Neural cell (in vitro differentiated cells): ENCODE measurements at regions not wholly inside any gene's neighbourhood (a gene's known extent, or its start where the extent isn't known, plus 50 kb on each side); places are given as distances from the start of the nearest gene placed in this dataset.

Source experiments
- H2AFZ ChIP-seq: fragments of 200-600, 300-800 bp; sonication (generic), shearing (Covaris generic); 2 replicates; pipeline ENCODE4 v1.6.0; 2014; ENCODE audit warnings: low read depth, mild to moderate bottlenecking, antibody characterized with exemption, low read length, moderate library complexity
- H3F3A ChIP-seq: fragments of 200-600 bp; shearing (Covaris generic); 2 replicates; pipeline ENCODE4 v1.6.1; 2016; ENCODE audit warnings: mild to moderate bottlenecking, moderate library complexity, mixed read lengths, antibody characterized with exemption, low read length; ENCODE audit not compliant: insufficient read depth, poor library complexity, severe bottlenecking
- H3K27ac ChIP-seq: fragments of 200-600, 300-800 bp; sonication (generic), shearing (Covaris generic); 2 replicates; pipeline ENCODE4 v1.5.1; 2014; ENCODE audit warnings: mild to moderate bottlenecking, low read length, moderate library complexity
- H3K27me3 ChIP-seq: fragments of 300-800, 200-600 bp; sonication (generic), shearing (Covaris generic); 2 replicates; pipeline ENCODE4 v1.6.0; 2014; ENCODE audit warnings: mild to moderate bottlenecking, low read depth, low read length, moderate library complexity; ENCODE audit not compliant: insufficient read depth
- H3K36me3 ChIP-seq: fragments of 300-800, 200-600 bp; sonication (generic), shearing (Covaris generic); 2 replicates; pipeline ENCODE4 v1.5.1; 2014; ENCODE audit warnings: mild to moderate bottlenecking, antibody characterized with exemption, low read length, moderate library complexity; ENCODE audit not compliant: insufficient read depth
- H3K4me2 ChIP-seq: fragments of 300-800, 200-600 bp; sonication (generic), shearing (Covaris generic); 2 replicates; pipeline ENCODE4 v1.6.0; 2014; ENCODE audit warnings: mild to moderate bottlenecking, low read length
- H3K4me3 ChIP-seq: fragments of 300-800, 200-600 bp; sonication (generic), shearing (Covaris generic); 2 replicates; pipeline ENCODE4 v1.5.1; 2014; ENCODE audit warnings: mild to moderate bottlenecking, low read length, moderate library complexity
- H3K79me2 ChIP-seq: fragments of 200-600 bp; shearing (Covaris generic); replicated peaks from 2 replicates; pipeline ENCODE4 v1.6.0; 2014; ENCODE audit warnings: mild to moderate bottlenecking, low read length, moderate library complexity; ENCODE audit not compliant: insufficient read depth
- H3K9ac ChIP-seq: fragments of 300-800, 200-600 bp; sonication (generic), shearing (Covaris generic); 2 replicates; pipeline ENCODE4 v1.6.1; 2016; ENCODE audit warnings: mild to moderate bottlenecking, low read length, mixed read lengths
- H3K9me2 ChIP-seq: fragments of 200-600 bp; shearing (Covaris generic); 2 replicates; pipeline ENCODE4 v1.6.1; 2016; ENCODE audit warnings: mild to moderate bottlenecking, low read length, mixed read lengths; ENCODE audit not compliant: insufficient read depth
- H3K9me3 ChIP-seq: fragments of 200-600, 300-800 bp; sonication (generic), shearing (Covaris generic); 2 replicates; pipeline ENCODE4 v1.6.1; 2016; ENCODE audit warnings: mild to moderate bottlenecking, mixed run types, low read length, moderate library complexity, mixed read lengths
- H4K20me1 ChIP-seq: fragments of 200-600 bp; shearing (Covaris generic); 2 replicates; pipeline ENCODE4 v1.6.1; 2016; ENCODE audit warnings: mild to moderate bottlenecking, mixed run types; ENCODE audit not compliant: insufficient read depth
- EP300 ChIP-seq: fragments of 450-650 bp; conservative IDR thresholded peaks from 2 replicates; pipeline ENCODE4 v1.6.1; 2014; ENCODE audit warnings: antibody characterized with exemption, mild to moderate bottlenecking, moderate library complexity; ENCODE audit not compliant: poor library complexity, severe bottlenecking
- EZH2 ChIP-seq: fragments of 200-600, 300-800 bp; shearing (Covaris generic), sonication (generic); IDR thresholded peaks from 2 replicates; pipeline ENCODE4 v1.6.1; 2014; ENCODE audit warnings: antibody characterized with exemption, low read length, borderline replicate concordance, mild to moderate bottlenecking; ENCODE audit not compliant: insufficient read depth, poor library complexity, severe bottlenecking
- MXI1 ChIP-seq: fragments of 450-650 bp; conservative IDR thresholded peaks from 2 replicates; pipeline ENCODE4 v1.6.1; 2014; ENCODE audit warnings: antibody characterized with exemption, mild to moderate bottlenecking; ENCODE audit not compliant: poor library complexity, severe bottlenecking
- POLR2AphosphoS5 ChIP-seq: IDR thresholded peaks from 2 replicates; pipeline ENCODE4 v1.6.1; 2012
- RAD21 ChIP-seq: fragments of 450-650 bp; conservative IDR thresholded peaks from 2 replicates; pipeline ENCODE4 v1.6.1; 2014; ENCODE audit warnings: antibody characterized with exemption, mild to moderate bottlenecking, moderate library complexity
- SMC3 ChIP-seq: fragments of 450-650 bp; conservative IDR thresholded peaks from 2 replicates; pipeline ENCODE4 v1.6.1; 2014; ENCODE audit warnings: antibody characterized with exemption, mild to moderate bottlenecking, moderate library complexity; ENCODE audit not compliant: poor library complexity
- TAF1 ChIP-seq: IDR thresholded peaks from 2 replicates; pipeline ENCODE4 v1.6.1; 2012; ENCODE audit warnings: low read depth
- TF ChIP-seq, protein P1 (sequence below): IDR thresholded peaks from 2 replicates; pipeline ENCODE4 v1.6.1; 2012; ENCODE audit warnings: borderline replicate concordance
- TF ChIP-seq, protein P2 (sequence below): fragments of 450-650 bp; IDR thresholded peaks from 2 replicates; pipeline ENCODE4 v1.5.1; 2014; ENCODE audit warnings: antibody characterized with exemption, mild to moderate bottlenecking, moderate library complexity; ENCODE audit not compliant: poor library complexity, severe bottlenecking

DNA sequence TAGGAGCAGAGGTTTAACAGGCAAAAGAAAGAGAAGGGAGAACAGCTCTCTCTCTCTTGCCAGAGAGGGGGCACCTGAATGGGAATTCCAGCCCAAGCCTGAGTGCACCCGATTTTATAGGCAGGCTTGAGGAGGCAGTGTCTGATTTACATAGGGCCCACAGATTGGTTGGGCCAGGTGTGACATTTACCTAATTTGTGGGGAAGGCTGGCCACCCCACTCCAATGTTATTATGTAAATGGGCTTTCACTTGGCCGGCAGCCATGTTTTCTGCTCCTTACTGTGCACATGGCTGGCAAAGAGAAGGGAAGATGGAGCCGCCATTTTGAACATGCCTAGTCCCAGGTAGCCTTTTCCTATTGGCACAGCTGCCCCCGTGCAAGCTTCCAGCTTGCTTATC lies 735.5 kb upstream of the AUTS2 start:
- H3F3A ChIP-seq = no peaks in the 10 kb centered on the region
- no peaks in the 10 kb centered on the region for H3K9me2 ChIP-seq
- no peaks in the 10 kb centered on the region for H3K36me3 ChIP-seq
- no peak overlapping the region for H3K27ac ChIP-seq
- no peak overlapping the region for H3K4me3 ChIP-seq
- H3K4me2 ChIP-seq = no peak overlapping the region
- TF ChIP-seq SMC3 = no peak
- no peak for TF ChIP-seq MXI1
- TF ChIP-seq, protein P1, sequence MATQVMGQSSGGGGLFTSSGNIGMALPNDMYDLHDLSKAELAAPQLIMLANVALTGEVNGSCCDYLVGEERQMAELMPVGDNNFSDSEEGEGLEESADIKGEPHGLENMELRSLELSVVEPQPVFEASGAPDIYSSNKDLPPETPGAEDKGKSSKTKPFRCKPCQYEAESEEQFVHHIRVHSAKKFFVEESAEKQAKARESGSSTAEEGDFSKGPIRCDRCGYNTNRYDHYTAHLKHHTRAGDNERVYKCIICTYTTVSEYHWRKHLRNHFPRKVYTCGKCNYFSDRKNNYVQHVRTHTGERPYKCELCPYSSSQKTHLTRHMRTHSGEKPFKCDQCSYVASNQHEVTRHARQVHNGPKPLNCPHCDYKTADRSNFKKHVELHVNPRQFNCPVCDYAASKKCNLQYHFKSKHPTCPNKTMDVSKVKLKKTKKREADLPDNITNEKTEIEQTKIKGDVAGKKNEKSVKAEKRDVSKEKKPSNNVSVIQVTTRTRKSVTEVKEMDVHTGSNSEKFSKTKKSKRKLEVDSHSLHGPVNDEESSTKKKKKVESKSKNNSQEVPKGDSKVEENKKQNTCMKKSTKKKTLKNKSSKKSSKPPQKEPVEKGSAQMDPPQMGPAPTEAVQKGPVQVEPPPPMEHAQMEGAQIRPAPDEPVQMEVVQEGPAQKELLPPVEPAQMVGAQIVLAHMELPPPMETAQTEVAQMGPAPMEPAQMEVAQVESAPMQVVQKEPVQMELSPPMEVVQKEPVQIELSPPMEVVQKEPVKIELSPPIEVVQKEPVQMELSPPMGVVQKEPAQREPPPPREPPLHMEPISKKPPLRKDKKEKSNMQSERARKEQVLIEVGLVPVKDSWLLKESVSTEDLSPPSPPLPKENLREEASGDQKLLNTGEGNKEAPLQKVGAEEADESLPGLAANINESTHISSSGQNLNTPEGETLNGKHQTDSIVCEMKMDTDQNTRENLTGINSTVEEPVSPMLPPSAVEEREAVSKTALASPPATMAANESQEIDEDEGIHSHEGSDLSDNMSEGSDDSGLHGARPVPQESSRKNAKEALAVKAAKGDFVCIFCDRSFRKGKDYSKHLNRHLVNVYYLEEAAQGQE = no peak
- TF ChIP-seq, protein P2, sequence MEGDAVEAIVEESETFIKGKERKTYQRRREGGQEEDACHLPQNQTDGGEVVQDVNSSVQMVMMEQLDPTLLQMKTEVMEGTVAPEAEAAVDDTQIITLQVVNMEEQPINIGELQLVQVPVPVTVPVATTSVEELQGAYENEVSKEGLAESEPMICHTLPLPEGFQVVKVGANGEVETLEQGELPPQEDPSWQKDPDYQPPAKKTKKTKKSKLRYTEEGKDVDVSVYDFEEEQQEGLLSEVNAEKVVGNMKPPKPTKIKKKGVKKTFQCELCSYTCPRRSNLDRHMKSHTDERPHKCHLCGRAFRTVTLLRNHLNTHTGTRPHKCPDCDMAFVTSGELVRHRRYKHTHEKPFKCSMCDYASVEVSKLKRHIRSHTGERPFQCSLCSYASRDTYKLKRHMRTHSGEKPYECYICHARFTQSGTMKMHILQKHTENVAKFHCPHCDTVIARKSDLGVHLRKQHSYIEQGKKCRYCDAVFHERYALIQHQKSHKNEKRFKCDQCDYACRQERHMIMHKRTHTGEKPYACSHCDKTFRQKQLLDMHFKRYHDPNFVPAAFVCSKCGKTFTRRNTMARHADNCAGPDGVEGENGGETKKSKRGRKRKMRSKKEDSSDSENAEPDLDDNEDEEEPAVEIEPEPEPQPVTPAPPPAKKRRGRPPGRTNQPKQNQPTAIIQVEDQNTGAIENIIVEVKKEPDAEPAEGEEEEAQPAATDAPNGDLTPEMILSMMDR = no peak
- TF ChIP-seq EP300 = no peak
- no peak for TF ChIP-seq POLR2AphosphoS5
- TF ChIP-seq RAD21 = no peak
- no peak for TF ChIP-seq EZH2
- TF ChIP-seq TAF1 = no peak
- no peak overlapping the region for H3K9ac ChIP-seq
- H4K20me1 ChIP-seq = no peaks in the 10 kb centered on the region
- H2AFZ ChIP-seq = no peak overlapping the region
- no peaks in the 10 kb centered on the region for H3K9me3 ChIP-seq
- no peaks in the 10 kb centered on the region for H3K79me2 ChIP-seq
- H3K27me3 ChIP-seq = no peaks in the 10 kb centered on the region

DNA sequence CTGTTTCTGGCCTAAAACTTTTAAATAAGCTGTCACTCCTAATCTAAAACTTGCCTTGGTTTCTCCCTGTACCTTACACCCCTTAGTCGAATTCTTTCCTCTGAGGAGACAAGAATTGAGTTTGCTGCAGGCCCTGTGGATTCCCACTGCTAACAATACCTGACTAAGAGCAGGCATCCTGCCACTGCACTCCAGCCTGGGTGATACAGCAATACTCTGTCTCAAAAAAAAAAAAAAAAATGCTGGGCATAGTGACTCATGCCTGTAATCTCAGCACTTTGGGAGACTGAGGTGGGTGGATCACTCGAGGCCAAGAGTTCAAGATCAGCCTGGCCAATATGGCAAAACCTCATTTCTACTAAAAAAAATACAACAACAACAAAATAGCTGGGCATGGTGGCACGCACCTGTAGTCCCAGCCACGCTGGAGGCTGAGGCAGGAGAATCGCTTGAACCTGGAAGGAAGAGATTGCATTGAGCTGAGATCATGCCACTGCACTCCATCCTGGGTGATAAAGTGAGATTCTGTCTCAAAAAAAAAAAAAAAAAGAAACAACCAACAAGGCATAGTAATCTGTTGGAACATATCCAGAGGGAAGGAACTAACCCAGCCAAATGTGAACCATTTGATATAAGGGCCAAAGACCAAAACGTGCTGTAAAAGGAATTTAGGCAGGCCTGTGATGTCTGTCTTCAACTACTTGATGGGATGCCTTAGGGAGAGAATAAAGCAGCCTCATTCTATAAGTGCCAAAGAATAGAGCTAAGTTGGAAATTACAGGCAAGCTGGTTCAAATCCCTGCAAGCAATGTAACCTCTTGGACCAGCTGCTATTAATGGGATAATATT lies 732.7 kb upstream of the AUTS2 start:
- Histone ChIP-seq H3K27ac (no peak overlapping the region), H3K27me3 (no peaks in the 10 kb centered on the region), H3K9me2 (no peaks in the 10 kb centered on the region), H4K20me1 (no peaks in the 10 kb centered on the region), H3F3A (no peaks in the 10 kb centered on the region), H3K79me2 (no peaks in the 10 kb centered on the region), H3K4me3 (no peak overlapping the region), H3K9me3 (no peaks in the 10 kb centered on the region), H2AFZ (no peak overlapping the region), H3K4me2 (no peak overlapping the region), H3K36me3 (no peaks in the 10 kb centered on the region), H3K9ac (no peak overlapping the region)
- TF ChIP-seq EP300 = no peak
- TF ChIP-seq, protein P1 = no peak
- TF ChIP-seq, protein P2 = no peak
- TF ChIP-seq TAF1 = no peak
- TF ChIP-seq SMC3 = no peak
- no peak for TF ChIP-seq POLR2AphosphoS5
- TF ChIP-seq RAD21 = no peak
- TF ChIP-seq MXI1 = no peak
- TF ChIP-seq EZH2 = no peak
